ENCODE measurements at regions not wholly inside any gene's neighbourhood (a gene's known extent, or its start where the extent isn't known, plus 50 kb on each side); places are given as distances from the start of the nearest gene placed in this dataset.

DNA sequence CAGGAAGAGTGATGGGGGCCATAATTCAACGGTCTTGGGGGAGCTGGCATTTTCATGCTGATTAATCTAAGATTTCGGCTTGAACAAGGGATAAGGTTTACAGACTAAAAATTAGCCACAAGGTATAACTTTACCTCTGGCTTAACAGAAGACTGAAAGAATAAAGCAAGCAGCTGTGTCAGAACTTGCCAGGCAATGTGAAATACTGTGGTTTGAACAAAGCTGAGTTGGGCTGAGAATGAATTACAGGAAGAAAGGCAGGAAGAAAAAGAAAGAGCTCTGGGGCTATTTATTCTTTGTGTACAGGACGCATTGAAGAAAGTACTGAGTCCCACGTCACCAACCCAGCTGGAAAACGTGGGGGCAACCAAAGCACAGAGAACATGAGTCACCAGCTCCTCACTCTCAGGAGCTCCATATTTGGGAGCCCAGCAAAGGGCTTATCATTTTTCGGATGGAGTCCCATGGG lies 121.5 kb upstream of the NEDD9 start:
- no peak overlapping the region for H3K4me3 ChIP-seq (ENCODE audit: low read depth, low read length)
- H3K27ac ChIP-seq (ENCODE audit: low read depth, low read length) = no peak overlapping the region
- no peaks in the 10 kb centered on the region for H3K27me3 ChIP-seq (ENCODE audit: control insufficient read depth, insufficient read depth, low read length)
- H3K36me3 ChIP-seq (ENCODE audit: control insufficient read depth, insufficient read depth, low read length) = no peaks in the 10 kb centered on the region
- no peak overlapping the region for H3K9ac ChIP-seq (ENCODE audit: low read length)
- no peaks in the 10 kb centered on the region for H3K9me3 ChIP-seq (ENCODE audit: control insufficient read depth, insufficient read depth, low read depth, low read length)
- H3K4me1 ChIP-seq (ENCODE audit: control insufficient read depth, insufficient read depth, low read length) = no peaks in the 10 kb centered on the region

DNA sequence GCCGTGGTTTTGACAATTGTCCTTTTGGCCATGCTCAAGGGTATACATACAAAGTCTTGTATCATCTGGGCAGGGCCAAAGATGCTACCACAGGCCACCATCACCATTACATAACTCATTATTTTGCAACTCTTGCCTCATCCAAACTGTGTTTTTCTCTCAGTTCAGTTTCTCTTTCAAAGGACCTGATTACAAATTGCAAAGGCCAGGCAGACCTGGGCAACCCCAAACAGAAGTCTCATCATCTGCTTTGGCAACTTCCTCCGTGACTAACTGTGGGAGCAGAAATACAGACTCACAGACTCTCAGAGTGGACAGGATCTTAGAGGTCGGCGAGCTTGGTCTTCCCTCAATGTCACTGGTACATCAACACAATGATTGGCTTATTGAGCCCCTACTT lies 117.8 kb upstream of the NEDD9 start:
- Histone ChIP-seq H3K9ac (ENCODE audit: low read length) (no peak overlapping the region), H3K27ac (ENCODE audit: low read depth, low read length) (no peak overlapping the region), H3K27me3 (ENCODE audit: control insufficient read depth, insufficient read depth, low read length) (no peaks in the 10 kb centered on the region), H3K36me3 (ENCODE audit: control insufficient read depth, insufficient read depth, low read length) (no peaks in the 10 kb centered on the region), H3K4me1 (ENCODE audit: control insufficient read depth, insufficient read depth, low read length) (no peaks in the 10 kb centered on the region), H3K4me3 (ENCODE audit: low read depth, low read length) (no peak overlapping the region), H3K9me3 (ENCODE audit: control insufficient read depth, insufficient read depth, low read depth, low read length) (no peaks in the 10 kb centered on the region)

GRCh38 chr6:11349880-11350279 lies 117.4 kb upstream of the NEDD9 start:
- no peak overlapping the region for H3K4me3 ChIP-seq (ENCODE audit: low read depth, low read length)
- no peaks in the 10 kb centered on the region for H3K36me3 ChIP-seq (ENCODE audit: control insufficient read depth, insufficient read depth, low read length)
- H3K4me1 ChIP-seq (ENCODE audit: control insufficient read depth, insufficient read depth, low read length) = no peaks in the 10 kb centered on the region
- no peaks in the 10 kb centered on the region for H3K27me3 ChIP-seq (ENCODE audit: control insufficient read depth, insufficient read depth, low read length)
- no peak overlapping the region for H3K9ac ChIP-seq (ENCODE audit: low read length)
- H3K9me3 ChIP-seq (ENCODE audit: control insufficient read depth, insufficient read depth, low read depth, low read length) = no peaks in the 10 kb centered on the region
- H3K27ac ChIP-seq (ENCODE audit: low read depth, low read length) = no peak overlapping the region

GRCh38 chr6:11346516-11346915 lies 114.0 kb upstream of the NEDD9 start:
- Histone ChIP-seq H3K4me3 (ENCODE audit: low read depth, low read length) (no peak overlapping the region), H3K9ac (ENCODE audit: low read length) (no peak overlapping the region), H3K4me1 (ENCODE audit: control insufficient read depth, insufficient read depth, low read length) (no peaks in the 10 kb centered on the region), H3K36me3 (ENCODE audit: control insufficient read depth, insufficient read depth, low read length) (no peaks in the 10 kb centered on the region), H3K9me3 (ENCODE audit: control insufficient read depth, insufficient read depth, low read depth, low read length) (no peaks in the 10 kb centered on the region), H3K27ac (ENCODE audit: low read depth, low read length) (no peak overlapping the region), H3K27me3 (ENCODE audit: control insufficient read depth, insufficient read depth, low read length) (no peaks in the 10 kb centered on the region)

DNA sequence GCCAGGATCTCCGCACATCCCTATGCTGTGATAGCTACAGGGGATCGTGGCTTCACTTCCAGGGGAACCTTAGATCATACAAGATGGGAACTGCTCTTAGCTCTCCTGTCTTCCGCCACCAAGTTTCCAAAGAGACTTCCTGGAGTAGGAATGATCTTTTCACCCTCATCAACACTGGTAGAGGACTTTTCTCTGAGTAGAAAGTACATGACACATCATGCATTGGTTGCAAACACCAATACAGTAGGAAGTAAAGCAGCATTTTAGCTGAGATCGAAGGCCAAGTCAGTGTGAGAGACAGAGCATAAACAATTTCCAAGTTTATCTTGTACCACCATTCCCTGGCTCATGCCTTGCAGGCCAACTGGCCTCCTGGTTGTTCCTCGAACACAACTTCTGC lies 113.1 kb upstream of the NEDD9 start:
- no peaks in the 10 kb centered on the region for H3K27me3 ChIP-seq (ENCODE audit: control insufficient read depth, insufficient read depth, low read length)
- no peak overlapping the region for H3K4me3 ChIP-seq (ENCODE audit: low read depth, low read length)
- no peaks in the 10 kb centered on the region for H3K9me3 ChIP-seq (ENCODE audit: control insufficient read depth, insufficient read depth, low read depth, low read length)
- no peaks in the 10 kb centered on the region for H3K4me1 ChIP-seq (ENCODE audit: control insufficient read depth, insufficient read depth, low read length)
- no peaks in the 10 kb centered on the region for H3K36me3 ChIP-seq (ENCODE audit: control insufficient read depth, insufficient read depth, low read length)
- H3K27ac ChIP-seq (ENCODE audit: low read depth, low read length) = no peak overlapping the region
- H3K9ac ChIP-seq (ENCODE audit: low read length) = no peak overlapping the region

DNA sequence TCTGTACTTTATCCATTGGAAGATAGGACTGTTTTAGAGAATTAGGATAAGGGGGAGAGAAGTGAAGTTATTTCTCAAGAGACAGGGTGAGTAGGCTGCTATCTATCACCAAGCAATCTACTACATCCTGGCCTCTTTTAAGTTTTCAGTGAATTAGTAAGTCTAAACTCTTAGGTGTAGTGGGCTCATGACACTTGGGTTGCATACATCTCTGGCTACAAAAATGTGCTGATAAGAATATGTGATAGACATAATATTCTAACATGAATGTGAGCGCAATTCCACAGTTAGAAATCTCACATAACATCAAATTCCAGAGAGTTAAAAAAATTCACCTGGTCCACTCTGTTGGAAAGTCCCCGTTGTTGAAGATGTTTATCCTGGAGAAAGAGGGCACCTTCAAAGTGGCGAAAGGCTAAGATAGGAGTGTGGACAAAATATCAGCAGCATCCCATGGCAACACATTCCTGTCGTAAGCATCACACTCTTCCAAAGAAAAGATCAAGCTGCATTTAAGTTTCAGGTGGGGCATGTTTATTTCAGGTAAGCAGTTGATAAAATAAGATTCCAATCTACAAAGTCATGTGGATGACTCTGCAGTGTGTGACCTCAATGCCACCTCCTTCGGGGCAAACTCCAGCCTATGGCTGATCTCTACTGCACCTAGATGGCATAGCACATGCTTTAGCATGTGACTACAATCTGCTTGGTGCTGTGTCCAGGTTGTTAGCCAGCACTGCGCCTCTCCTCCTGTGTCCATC lies 111.7 kb upstream of the NEDD9 start:
- H3K9ac ChIP-seq (ENCODE audit: low read length) = no peak overlapping the region
- no peaks in the 10 kb centered on the region for H3K4me1 ChIP-seq (ENCODE audit: control insufficient read depth, insufficient read depth, low read length)
- no peak overlapping the region for H3K4me3 ChIP-seq (ENCODE audit: low read depth, low read length)
- no peaks in the 10 kb centered on the region for H3K9me3 ChIP-seq (ENCODE audit: control insufficient read depth, insufficient read depth, low read depth, low read length)
- no peaks in the 10 kb centered on the region for H3K27me3 ChIP-seq (ENCODE audit: control insufficient read depth, insufficient read depth, low read length)
- no peaks in the 10 kb centered on the region for H3K36me3 ChIP-seq (ENCODE audit: control insufficient read depth, insufficient read depth, low read length)
- no peak overlapping the region for H3K27ac ChIP-seq (ENCODE audit: low read depth, low read length)

DNA sequence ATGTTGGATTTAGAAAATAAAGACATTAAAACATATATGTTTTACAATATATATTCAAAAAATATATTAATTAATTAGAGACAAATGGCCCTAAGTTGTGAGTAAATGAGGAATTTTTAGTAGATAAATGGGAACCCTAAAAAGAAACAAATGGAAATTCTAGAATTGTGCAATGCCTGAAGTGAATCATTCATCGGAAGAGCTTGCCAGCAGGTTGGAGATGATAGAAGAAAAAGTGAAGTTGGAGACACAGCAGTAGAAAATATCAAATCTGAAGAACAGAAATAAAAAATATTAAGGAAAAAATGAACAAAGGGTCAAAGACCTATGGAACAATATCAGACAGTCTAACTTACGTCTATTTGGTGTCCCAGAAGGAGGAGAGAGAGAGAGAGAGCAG lies 109.4 kb upstream of the NEDD9 start:
- Histone ChIP-seq H3K27ac (ENCODE audit: low read depth, low read length) (no peak overlapping the region), H3K9me3 (ENCODE audit: control insufficient read depth, insufficient read depth, low read depth, low read length) (no peaks in the 10 kb centered on the region), H3K27me3 (ENCODE audit: control insufficient read depth, insufficient read depth, low read length) (no peaks in the 10 kb centered on the region), H3K36me3 (ENCODE audit: control insufficient read depth, insufficient read depth, low read length) (no peaks in the 10 kb centered on the region), H3K4me1 (ENCODE audit: control insufficient read depth, insufficient read depth, low read length) (no peaks in the 10 kb centered on the region), H3K9ac (ENCODE audit: low read length) (no peak overlapping the region), H3K4me3 (ENCODE audit: low read depth, low read length) (no peak overlapping the region)

DNA sequence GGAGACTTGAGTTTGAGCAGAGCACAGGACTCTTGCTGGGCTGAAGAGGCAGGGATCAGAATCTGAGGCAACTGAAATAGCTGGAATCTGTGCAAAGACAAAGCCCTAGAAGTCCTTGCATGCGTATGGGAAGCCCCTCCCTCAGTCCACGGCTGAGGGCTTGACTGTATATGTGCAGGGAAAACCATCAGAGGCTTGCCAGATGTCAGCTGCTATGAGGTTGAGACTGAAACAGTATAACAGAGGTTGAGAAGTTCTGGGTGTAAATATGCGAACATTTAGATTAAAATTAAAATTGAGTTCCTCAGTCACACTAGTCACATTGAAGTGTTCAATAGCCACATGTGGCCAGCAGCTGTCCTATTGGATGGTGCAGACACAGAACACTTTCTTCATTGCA lies 108.8 kb upstream of the NEDD9 start:
- no peaks in the 10 kb centered on the region for H3K27me3 ChIP-seq (ENCODE audit: control insufficient read depth, insufficient read depth, low read length)
- no peaks in the 10 kb centered on the region for H3K4me1 ChIP-seq (ENCODE audit: control insufficient read depth, insufficient read depth, low read length)
- H3K9ac ChIP-seq (ENCODE audit: low read length) = no peak overlapping the region
- no peak overlapping the region for H3K27ac ChIP-seq (ENCODE audit: low read depth, low read length)
- H3K9me3 ChIP-seq (ENCODE audit: control insufficient read depth, insufficient read depth, low read depth, low read length) = no peaks in the 10 kb centered on the region
- H3K4me3 ChIP-seq (ENCODE audit: low read depth, low read length) = no peak overlapping the region
- H3K36me3 ChIP-seq (ENCODE audit: control insufficient read depth, insufficient read depth, low read length) = no peaks in the 10 kb centered on the region

GRCh38 chr6:11339380-11339779 lies 106.9 kb upstream of the NEDD9 start:
- Histone ChIP-seq H3K9me3 (ENCODE audit: control insufficient read depth, insufficient read depth, low read depth, low read length) (no peaks in the 10 kb centered on the region), H3K27me3 (ENCODE audit: control insufficient read depth, insufficient read depth, low read length) (no peaks in the 10 kb centered on the region), H3K36me3 (ENCODE audit: control insufficient read depth, insufficient read depth, low read length) (no peaks in the 10 kb centered on the region), H3K4me3 (ENCODE audit: low read depth, low read length) (no peak overlapping the region), H3K4me1 (ENCODE audit: control insufficient read depth, insufficient read depth, low read length) (no peaks in the 10 kb centered on the region), H3K9ac (ENCODE audit: low read length) (no peak overlapping the region), H3K27ac (ENCODE audit: low read depth, low read length) (no peak overlapping the region)

DNA sequence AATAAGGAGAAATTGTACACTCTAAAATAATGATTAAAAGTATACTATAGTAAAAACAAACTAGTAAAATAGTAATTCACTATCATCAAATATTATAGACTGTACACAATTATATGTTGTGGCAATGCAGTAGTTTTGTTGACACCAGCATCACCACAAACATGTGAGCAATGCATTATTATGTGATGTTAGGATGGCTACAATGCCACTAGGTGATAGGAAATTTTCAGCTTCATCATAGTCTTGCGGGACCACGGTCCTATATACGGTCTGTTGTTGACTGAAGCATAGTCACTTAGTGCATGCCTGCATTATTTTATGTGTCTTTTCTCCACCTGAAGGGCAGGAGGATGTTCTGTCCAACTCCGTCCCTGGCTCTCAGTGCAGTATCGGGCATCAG lies 104.8 kb upstream of the NEDD9 start:
- H3K27me3 ChIP-seq (ENCODE audit: control insufficient read depth, insufficient read depth, low read length) = no peaks in the 10 kb centered on the region
- no peak overlapping the region for H3K9ac ChIP-seq (ENCODE audit: low read length)
- H3K9me3 ChIP-seq (ENCODE audit: control insufficient read depth, insufficient read depth, low read depth, low read length) = no peaks in the 10 kb centered on the region
- H3K27ac ChIP-seq (ENCODE audit: low read depth, low read length) = no peak overlapping the region
- no peaks in the 10 kb centered on the region for H3K4me1 ChIP-seq (ENCODE audit: control insufficient read depth, insufficient read depth, low read length)
- no peaks in the 10 kb centered on the region for H3K36me3 ChIP-seq (ENCODE audit: control insufficient read depth, insufficient read depth, low read length)
- no peak overlapping the region for H3K4me3 ChIP-seq (ENCODE audit: low read depth, low read length)

- Histone ChIP-seq H3K27ac (ENCODE audit: low read depth, low read length) (no peak overlapping the region), H3K27me3 (ENCODE audit: control insufficient read depth, insufficient read depth, low read length) (no peaks in the 10 kb centered on the region), H3K9ac (ENCODE audit: low read length) (no peak overlapping the region), H3K4me1 (ENCODE audit: control insufficient read depth, insufficient read depth, low read length) (no peaks in the 10 kb centered on the region), H3K4me3 (ENCODE audit: low read depth, low read length) (no peak overlapping the region), H3K36me3 (ENCODE audit: control insufficient read depth, insufficient read depth, low read length) (no peaks in the 10 kb centered on the region), H3K9me3 (ENCODE audit: control insufficient read depth, insufficient read depth, low read depth, low read length) (no peaks in the 10 kb centered on the region)
Measured at GRCh38 chr6:11335826-11336225, 103.4 kb upstream of the NEDD9 start.
